ENCODE measurements at regions not wholly inside any gene's neighbourhood (a gene's known extent, or its start where the extent isn't known, plus 50 kb on each side); places are given as distances from the start of the nearest gene placed in this dataset.

- H3K27me3 ChIP-seq (replicated peaks; ENCODE audit: control insufficient read depth, insufficient read depth, low read length) = no peaks in the 10 kb centered on the region
- TF ChIP-seq CTCF (IDR thresholded peaks at IDR 0.05; ENCODE audit: insufficient read depth, low read length, poor library complexity, severe bottlenecking) = no peak
- DNase-seq (ENCODE audit: extremely low read depth, insufficient read length) = no peak
- H3K4me3 ChIP-seq (replicated peaks; ENCODE audit: low read depth, low read length) = no peak overlapping the region
- no peaks in the 10 kb centered on the region for H3K36me3 ChIP-seq (ENCODE audit: control insufficient read depth, insufficient read depth, low read length)
Measured at GRCh38 chr4:32427566-32427965, 1707.4 kb downstream of the PCDH7 start.

- H3K36me3 ChIP-seq (ENCODE audit: control insufficient read depth, insufficient read depth, low read length) = no peaks in the 10 kb centered on the region
- no peak overlapping the region for H3K4me3 ChIP-seq (replicated peaks; ENCODE audit: low read depth, low read length)
- H3K27me3 ChIP-seq (replicated peaks; ENCODE audit: control insufficient read depth, insufficient read depth, low read length) = no peaks in the 10 kb centered on the region
- no peak for DNase-seq (ENCODE audit: extremely low read depth, insufficient read length)
- TF ChIP-seq CTCF (IDR thresholded peaks at IDR 0.05; ENCODE audit: insufficient read depth, low read length, poor library complexity, severe bottlenecking) = no peak
Measured at GRCh38 chr4:32429151-32429550, 1709.0 kb downstream of the PCDH7 start.

- no peak for TF ChIP-seq CTCF (IDR thresholded peaks at IDR 0.05; ENCODE audit: insufficient read depth, low read length, poor library complexity, severe bottlenecking)
- no peak for DNase-seq (ENCODE audit: extremely low read depth, insufficient read length)
- Histone ChIP-seq H3K27me3 (replicated peaks; ENCODE audit: control insufficient read depth, insufficient read depth, low read length) (no peaks in the 10 kb centered on the region), H3K36me3 (ENCODE audit: control insufficient read depth, insufficient read depth, low read length) (no peaks in the 10 kb centered on the region), H3K4me3 (replicated peaks; ENCODE audit: low read depth, low read length) (no peak overlapping the region)
Measured at GRCh38 chr4:32435308-32435707, 1715.1 kb downstream of the PCDH7 start.

DNA sequence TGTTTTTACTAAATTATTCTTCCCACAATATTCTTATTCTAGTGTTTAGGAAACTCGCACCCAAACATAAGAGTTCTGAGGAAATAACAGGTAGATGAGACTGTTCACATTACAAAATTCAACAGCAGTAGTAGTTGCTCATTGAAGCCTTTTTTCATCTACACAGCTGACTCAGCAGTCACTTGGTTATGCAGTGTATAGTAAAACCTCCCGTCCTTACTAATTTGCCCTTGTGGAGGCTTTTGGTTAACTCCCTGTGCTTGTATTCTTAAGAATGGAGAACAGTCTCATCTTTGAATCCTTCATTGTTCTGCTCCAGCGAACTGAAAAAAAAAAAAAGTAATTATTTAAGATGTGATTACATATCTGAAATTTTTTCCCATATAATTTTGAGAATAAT, 1716.6 kb downstream of the PCDH7 start:
- no peaks in the 10 kb centered on the region for H3K36me3 ChIP-seq (ENCODE audit: control insufficient read depth, insufficient read depth, low read length)
- no peak overlapping the region for H3K4me3 ChIP-seq (replicated peaks; ENCODE audit: low read depth, low read length)
- TF ChIP-seq CTCF (IDR thresholded peaks at IDR 0.05; ENCODE audit: insufficient read depth, low read length, poor library complexity, severe bottlenecking) = no peak
- no peaks in the 10 kb centered on the region for H3K27me3 ChIP-seq (replicated peaks; ENCODE audit: control insufficient read depth, insufficient read depth, low read length)
- no peak for DNase-seq (ENCODE audit: extremely low read depth, insufficient read length)

DNA sequence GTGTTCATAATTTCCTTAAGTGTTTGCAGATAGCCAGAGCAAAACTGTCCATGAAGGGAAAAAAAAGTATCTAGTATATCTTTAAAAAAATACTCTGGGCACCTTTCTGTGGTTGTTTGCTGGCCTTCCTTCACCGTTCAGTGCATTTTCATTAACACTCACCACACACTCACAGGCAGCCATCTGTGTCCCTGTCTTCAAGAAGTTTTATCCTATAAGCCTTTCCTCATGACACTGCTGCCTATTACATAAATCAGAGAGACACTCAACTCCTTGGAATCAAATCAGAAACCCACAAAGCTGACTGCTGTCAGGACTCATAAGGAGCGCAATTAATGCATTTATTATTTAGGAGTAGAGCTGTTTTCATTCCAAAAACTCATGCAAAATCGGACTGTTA, 1720.2 kb downstream of the PCDH7 start:
- no peaks in the 10 kb centered on the region for H3K36me3 ChIP-seq (ENCODE audit: control insufficient read depth, insufficient read depth, low read length)
- H3K27me3 ChIP-seq (replicated peaks; ENCODE audit: control insufficient read depth, insufficient read depth, low read length) = no peaks in the 10 kb centered on the region
- DNase-seq (ENCODE audit: extremely low read depth, insufficient read length) = no peak
- no peak for TF ChIP-seq CTCF (IDR thresholded peaks at IDR 0.05; ENCODE audit: insufficient read depth, low read length, poor library complexity, severe bottlenecking)
- H3K4me3 ChIP-seq (replicated peaks; ENCODE audit: low read depth, low read length) = no peak overlapping the region

DNA sequence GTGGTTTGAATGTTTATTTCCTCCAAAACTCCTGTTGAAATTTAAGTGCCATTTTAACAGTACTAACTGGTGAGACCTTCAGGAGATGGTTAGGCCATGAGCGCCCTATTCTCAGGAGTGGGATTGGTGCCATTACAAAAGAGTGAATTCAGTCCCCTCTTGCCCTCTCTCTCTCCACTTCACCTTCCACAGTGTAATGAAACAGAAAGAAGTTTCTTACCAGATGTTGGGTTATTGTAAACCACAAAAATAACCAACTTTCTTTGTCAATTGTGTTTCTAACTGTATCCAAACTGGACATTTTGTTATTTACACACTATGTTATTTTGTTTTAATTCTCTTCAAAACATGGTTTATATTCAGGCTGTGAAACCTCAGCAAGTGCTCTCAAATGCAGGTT, 1734.3 kb downstream of the PCDH7 start:
- H3K4me3 ChIP-seq (replicated peaks; ENCODE audit: low read depth, low read length) = no peak overlapping the region
- DNase-seq (ENCODE audit: extremely low read depth, insufficient read length) = no peak
- no peak for TF ChIP-seq CTCF (IDR thresholded peaks at IDR 0.05; ENCODE audit: insufficient read depth, low read length, poor library complexity, severe bottlenecking)
- no peaks in the 10 kb centered on the region for H3K36me3 ChIP-seq (ENCODE audit: control insufficient read depth, insufficient read depth, low read length)
- H3K27me3 ChIP-seq (replicated peaks; ENCODE audit: control insufficient read depth, insufficient read depth, low read length) = no peaks in the 10 kb centered on the region
